ENCODE measurements at regions not wholly inside any gene's neighbourhood (a gene's known extent, or its start where the extent isn't known, plus 50 kb on each side); places are given as distances from the start of the nearest gene placed in this dataset.

DNA sequence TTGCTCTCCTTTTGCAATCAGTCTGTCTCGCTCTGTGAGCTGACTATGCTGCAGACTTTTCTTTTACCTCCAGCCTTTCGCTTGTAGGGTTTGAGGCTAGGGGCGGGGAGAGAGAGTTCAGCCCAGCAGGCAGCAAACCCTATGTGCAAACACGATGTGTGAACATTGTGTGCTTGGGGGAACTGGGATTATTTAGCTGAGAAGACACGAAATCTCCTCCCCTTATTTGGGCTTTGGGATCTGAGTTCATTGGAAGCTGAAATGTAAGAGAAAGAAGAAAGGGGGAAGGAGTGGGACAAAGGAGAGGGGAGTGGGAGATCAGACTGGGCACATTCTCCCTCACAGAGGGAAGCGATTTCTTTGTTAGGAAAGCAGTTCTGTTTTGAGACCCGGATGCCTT lies 189.6 kb upstream of the TNP1 start:
- no peak for DNase-seq

DNA sequence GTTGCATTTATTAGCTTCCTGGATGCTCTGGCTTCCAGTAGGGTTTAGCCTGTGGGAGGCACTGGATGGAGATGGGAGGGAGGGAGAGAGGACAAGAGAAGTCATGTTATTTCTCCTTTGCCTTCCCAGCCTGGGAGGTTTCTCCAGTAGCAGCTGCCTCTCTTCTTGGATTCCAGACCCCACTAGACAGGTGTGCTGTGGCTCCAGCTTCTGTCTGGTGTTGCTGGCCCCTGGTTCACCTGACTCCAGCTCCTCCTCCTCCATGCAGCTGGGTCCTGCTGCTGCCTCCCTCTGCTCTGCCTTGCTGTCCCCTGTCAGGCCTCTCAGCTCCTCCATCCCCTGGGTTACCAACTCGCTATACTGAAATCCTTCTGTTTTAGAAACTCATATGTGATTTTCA lies 188.9 kb upstream of the TNP1 start:
- no peak for DNase-seq

DNA sequence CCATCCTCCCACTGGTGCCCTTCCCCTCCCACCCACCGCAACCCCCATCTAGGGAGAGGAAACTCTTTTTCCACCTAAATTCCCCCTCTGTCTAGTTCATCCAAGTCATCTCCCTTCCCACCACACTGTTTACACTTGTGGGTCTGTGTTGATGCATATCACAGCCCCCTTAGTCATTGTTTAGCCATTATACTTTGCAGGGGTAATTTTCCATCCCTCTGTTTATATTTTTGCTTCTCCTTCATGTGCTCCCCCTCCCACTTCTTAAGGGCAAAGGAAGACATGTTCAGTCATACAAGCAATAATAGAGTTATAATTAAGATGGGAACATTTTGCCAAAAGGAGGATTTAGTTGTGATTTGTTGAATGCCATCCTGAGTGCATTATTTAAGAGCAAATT lies 187.8 kb upstream of the TNP1 start:
- no peak for DNase-seq

DNA sequence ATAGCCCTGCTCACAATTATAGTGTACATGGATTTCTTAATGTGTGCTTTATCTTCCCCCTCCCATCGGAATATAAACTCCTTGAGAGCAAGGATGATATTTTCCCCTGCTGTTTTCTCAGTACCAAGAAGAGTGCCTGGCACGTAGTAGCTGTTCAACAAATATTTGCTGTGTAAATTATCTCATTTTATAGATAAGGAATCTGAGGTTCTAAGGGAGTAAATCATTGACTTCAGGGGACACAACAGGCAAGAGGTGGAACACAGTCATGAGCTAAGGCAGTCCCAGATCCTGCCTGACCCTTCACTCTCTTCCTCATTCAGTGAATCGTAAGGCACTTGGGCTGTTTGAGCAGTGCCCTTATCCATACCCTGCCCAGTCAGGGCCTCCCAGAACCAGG lies 187.3 kb upstream of the TNP1 start:
- no peak for DNase-seq

- no peak for DNase-seq
These were observed 186.0 kb upstream of the TNP1 start for GRCh38 chr2:217045700-217046475.

GRCh38 chr2:217040099-217040498 lies 180.2 kb upstream of the TNP1 start:
- no peak for DNase-seq

DNA sequence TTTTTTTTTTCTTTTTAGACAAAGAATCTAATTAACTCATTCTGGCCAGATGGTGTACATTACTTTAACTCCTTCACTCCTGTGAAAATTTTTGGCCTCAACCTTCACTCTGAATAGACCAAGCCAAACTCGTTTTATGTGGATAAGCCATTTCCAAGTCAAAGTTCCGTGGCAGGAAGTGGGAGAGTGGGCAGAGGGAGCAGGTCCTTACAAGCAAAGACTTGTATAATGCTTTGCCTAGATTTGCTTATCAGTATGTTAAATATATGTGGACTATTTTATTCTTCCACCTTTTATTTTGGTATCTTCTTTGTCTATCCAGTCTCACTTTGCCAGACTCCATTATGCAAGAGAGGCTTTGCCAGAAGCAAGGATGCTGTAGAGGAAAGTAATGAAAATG lies 178.1 kb upstream of the TNP1 start:
- no peak for DNase-seq

GRCh38 chr2:217037353-217037752 lies 177.5 kb upstream of the TNP1 start:
- DNase-seq: no peak

GRCh38 chr2:217035967-217036366 lies 176.1 kb upstream of the TNP1 start:
- no peak for DNase-seq

DNA sequence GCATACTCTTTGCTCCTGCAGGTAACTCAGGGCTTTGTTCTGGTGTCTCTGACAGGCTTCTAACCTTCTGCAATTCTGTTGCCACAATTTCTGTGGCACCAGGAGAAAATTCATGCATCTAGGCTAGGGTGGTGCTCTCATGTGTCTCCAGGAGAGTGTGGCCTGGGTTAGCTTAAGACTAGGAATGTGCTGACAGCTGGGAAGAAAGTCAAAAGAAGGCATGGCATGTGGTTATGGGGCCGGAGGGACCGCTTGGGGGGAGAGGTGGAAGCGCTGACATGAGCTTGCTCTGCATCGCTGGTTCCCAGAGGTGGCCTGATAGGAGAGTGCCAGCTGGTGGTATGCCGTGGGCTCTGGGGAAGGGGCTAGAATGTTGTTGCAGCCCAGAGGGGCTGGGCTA lies 173.3 kb upstream of the TNP1 start:
- no peak for DNase-seq

DNA sequence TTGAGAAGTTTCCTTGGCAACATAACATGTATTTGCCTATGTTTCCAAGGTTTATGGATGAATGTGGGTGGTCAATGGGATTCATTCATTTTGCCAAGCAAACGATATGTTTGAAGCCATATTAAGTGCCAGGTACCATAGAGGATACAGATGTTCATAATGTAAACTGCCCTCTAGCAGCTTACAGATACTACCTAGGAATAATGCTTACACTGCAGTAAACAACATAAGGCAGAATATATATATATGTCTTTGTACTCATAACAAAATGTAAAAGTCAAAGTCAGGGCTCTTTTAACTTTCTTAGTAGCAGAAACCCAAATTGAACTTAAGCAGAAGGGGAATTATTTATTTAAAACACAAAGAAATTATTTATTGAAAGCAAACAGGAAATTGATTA lies 171.6 kb upstream of the TNP1 start:
- DNase-seq: no peak

- DNase-seq: no peak
These were observed 170.2 kb upstream of the TNP1 start for GRCh38 chr2:217030081-217030480.

GRCh38 chr2:217028128-217028527 lies 168.3 kb upstream of the TNP1 start:
- no peak for DNase-seq

GRCh38 chr2:217027414-217027813 lies 167.6 kb upstream of the TNP1 start:
- DNase-seq: no peak

- no peak for DNase-seq
These were observed 166.7 kb upstream of the TNP1 start for GRCh38 chr2:217026569-217026968.

GRCh38 chr2:217026161-217026560 lies 166.3 kb upstream of the TNP1 start:
- no peak for DNase-seq

DNA sequence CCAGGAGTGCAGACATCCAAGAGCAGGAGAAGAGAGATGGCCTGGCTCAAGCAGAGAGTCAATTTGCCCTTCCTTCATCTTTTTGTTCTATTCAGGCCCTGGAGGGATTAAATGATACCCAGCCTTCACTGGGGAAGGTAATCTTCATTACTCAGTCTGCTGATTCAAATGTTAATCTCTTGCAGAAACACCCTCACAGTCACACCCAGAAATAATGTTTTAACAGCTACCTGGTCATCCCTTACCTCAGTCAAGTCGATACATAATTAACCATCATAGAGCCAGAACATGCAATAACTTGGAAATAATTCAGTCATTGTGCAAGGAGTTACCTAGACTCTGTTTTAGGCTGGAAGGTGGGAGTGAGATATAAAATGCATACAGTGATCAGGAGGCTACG lies 163.7 kb upstream of the TNP1 start:
- no peak for DNase-seq

- DNase-seq: no peak
These were observed 157.8 kb upstream of the TNP1 start for GRCh38 chr2:217017456-217018252.

DNA sequence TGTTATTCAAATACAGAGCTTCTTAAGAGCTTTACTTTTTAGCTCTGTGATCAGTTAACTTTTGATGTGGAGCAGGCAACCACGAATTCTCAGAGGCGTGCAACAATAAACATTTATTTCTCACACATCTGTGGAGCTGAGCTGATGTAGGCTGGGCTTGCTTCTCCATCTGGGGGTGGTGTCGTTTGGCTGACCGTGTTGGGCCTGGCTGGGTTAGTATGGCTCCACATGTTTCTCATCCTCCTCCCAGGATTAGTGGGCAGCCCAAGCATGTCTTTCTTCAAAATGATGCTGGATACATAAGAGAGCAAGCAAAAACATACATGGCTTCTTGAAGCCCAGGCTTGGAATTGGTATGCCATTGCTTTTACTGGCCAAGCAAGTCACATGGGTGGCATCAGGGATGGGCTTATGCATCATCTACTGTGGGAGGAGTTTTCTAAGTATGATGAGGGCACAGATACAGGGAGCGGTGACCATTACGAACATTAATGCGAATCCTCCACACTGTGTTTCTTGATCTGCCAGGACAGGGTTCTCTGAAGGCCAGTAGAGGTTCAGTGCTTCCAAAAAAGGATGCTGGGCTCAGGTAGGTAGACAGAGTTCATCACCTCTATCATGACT lies 157.0 kb upstream of the TNP1 start:
- DNase-seq: no peak

- DNase-seq: no peak
These were observed 154.7 kb upstream of the TNP1 start for GRCh38 chr2:217014328-217015105.

DNA sequence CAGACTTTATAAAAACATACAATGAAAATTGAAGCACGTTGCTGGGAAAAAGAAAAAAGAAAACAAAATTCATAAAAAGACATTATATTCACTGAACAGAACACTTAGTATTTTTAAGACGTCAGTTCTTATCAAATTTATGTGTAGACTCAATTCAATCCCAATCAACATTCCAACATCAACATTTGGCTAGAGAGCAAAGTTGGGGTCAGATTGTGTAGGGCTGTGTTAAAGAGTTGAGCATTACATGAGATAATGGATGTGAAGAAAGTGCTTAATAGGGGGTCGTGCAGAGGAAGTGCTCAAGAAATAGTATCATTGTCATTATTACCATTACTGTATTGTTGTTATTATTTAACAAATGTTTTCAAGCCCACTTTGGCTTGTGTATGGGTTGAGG lies 154.1 kb upstream of the TNP1 start:
- DNase-seq: no peak

- DNase-seq: no peak
These were observed 151.7 kb upstream of the TNP1 start for GRCh38 chr2:217011576-217011975.

- DNase-seq: no peak
These were observed 150.3 kb upstream of the TNP1 start for GRCh38 chr2:217010173-217010572.

All from CD4-positive, alpha-beta T cell treated with Interleukin-17A for 4 hours (primary cell).